ENCODE measurements at regions not wholly inside any gene's neighbourhood (a gene's known extent, or its start where the extent isn't known, plus 50 kb on each side); places are given as distances from the start of the nearest gene placed in this dataset.

DNA sequence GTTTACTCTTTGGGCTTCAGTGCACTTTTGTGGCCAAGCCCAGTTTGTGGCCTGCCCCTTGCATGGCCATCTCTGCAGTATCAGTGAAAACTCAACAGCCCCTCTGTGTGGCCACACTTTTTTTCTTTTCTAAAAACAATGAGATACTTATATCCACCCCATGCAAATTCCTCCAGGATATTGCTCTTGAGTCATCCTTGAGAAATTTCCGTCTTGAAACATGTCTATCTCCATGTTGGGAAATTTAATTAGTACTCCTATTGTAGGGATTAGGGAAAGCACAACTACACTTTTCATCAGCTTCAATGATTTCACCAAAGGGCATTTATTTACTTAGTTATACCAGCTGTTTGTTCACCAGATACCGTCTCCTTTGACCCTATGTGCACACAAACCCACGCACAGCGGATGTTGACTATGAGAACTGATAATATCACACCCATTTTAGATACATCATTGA lies 993.1 kb downstream of the TSN start:
- intact Hi-C loops (cut with micrococcal nuclease) (no loop called here), in situ Hi-C loops (cut with MboI) (no loop called here)
- 0% methylated on average over 4 of the region's 4 CpGs for WGBS (ENCODE audit: insufficient coverage, low coverage, missing lambda C conversion rate)
- no peaks in the 10 kb centered on the region for H3K79me2 ChIP-seq (ENCODE audit: control insufficient read depth, insufficient read depth, low read length)
- H3K4me1 ChIP-seq (replicated peaks in 1 of 2; ENCODE audit: control insufficient read depth in 2 of 2, insufficient read depth in 2 of 2, low read length in 2 of 2): no peaks in the 10 kb centered on the region
- H3K4me2 ChIP-seq (ENCODE audit: insufficient read depth, low read length): no peak overlapping the region
- no peaks in the 10 kb centered on the region for H3K36me3 ChIP-seq (ENCODE audit: control insufficient read depth, insufficient read depth, low read length)
- ATAC-seq: no peak
- no peaks in the 10 kb centered on the region for H3K9me3 ChIP-seq (replicated peaks; ENCODE audit: control insufficient read depth, insufficient read depth, low read depth, low read length)
- TF ChIP-seq HNRNPH1 (optimal IDR thresholded peaks at IDR 0.05; ENCODE audit: low read depth, low read length): no peak
- no peak for TF ChIP-seq TRIM28 (IDR thresholded peaks at IDR 0.05)
- TF ChIP-seq, protein P1, sequence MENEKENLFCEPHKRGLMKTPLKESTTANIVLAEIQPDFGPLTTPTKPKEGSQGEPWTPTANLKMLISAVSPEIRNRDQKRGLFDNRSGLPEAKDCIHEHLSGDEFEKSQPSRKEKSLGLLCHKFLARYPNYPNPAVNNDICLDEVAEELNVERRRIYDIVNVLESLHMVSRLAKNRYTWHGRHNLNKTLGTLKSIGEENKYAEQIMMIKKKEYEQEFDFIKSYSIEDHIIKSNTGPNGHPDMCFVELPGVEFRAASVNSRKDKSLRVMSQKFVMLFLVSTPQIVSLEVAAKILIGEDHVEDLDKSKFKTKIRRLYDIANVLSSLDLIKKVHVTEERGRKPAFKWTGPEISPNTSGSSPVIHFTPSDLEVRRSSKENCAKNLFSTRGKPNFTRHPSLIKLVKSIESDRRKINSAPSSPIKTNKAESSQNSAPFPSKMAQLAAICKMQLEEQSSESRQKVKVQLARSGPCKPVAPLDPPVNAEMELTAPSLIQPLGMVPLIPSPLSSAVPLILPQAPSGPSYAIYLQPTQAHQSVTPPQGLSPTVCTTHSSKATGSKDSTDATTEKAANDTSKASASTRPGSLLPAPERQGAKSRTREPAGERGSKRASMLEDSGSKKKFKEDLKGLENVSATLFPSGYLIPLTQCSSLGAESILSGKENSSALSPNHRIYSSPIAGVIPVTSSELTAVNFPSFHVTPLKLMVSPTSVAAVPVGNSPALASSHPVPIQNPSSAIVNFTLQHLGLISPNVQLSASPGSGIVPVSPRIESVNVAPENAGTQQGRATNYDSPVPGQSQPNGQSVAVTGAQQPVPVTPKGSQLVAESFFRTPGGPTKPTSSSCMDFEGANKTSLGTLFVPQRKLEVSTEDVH (IDR thresholded peaks at IDR 0.05; ENCODE audit: low read depth, partially characterized antibody): no peak
- TF ChIP-seq GTF2F1 (IDR thresholded peaks at IDR 0.05; ENCODE audit: low read depth, low read length): no peak
- TF ChIP-seq TBP (optimal IDR thresholded peaks at IDR 0.05; ENCODE audit: low read depth, low read length): no peak
- TF ChIP-seq HDAC8 (tag; IDR thresholded peaks at IDR 0.05): no peak
- no peak for TF ChIP-seq ZNF76 (CRISPR knock-in tag; IDR thresholded peaks at IDR 0.05; ENCODE audit: borderline replicate concordance)
- no peak for TF ChIP-seq FOXA1 (IDR thresholded peaks at IDR 0.05; ENCODE audit: borderline replicate concordance)
- TF ChIP-seq, protein P2, sequence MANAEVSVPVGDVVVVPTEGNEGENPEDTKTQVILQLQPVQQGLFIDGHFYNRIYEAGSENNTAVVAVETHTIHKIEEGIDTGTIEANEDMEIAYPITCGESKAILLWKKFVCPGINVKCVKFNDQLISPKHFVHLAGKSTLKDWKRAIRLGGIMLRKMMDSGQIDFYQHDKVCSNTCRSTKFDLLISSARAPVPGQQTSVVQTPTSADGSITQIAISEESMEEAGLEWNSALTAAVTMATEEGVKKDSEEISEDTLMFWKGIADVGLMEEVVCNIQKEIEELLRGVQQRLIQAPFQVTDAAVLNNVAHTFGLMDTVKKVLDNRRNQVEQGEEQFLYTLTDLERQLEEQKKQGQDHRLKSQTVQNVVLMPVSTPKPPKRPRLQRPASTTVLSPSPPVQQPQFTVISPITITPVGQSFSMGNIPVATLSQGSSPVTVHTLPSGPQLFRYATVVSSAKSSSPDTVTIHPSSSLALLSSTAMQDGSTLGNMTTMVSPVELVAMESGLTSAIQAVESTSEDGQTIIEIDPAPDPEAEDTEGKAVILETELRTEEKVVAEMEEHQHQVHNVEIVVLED (CRISPR knock-in tag; IDR thresholded peaks at IDR 0.05): no peak
- no peak for TF ChIP-seq ZNF197 (CRISPR knock-in tag; IDR thresholded peaks at IDR 0.05; ENCODE audit: low read depth)
- no peak for TF ChIP-seq YY1 (IDR thresholded peaks at IDR 0.05; ENCODE audit: borderline replicate concordance in 1 of 3, control insufficient read depth in 1 of 3, extremely low read depth in 1 of 3, insufficient read depth in 3 of 3, insufficient read length in 1 of 3, insufficient replicate concordance in 2 of 3, low read depth in 1 of 3, low read length in 2 of 3)
- no peak for TF ChIP-seq SOX6 (IDR thresholded peaks at IDR 0.05)
- DNase-seq (ENCODE audit: extremely low read depth in 1 of 4, low spot score in 3 of 4): no peak
- H3K27ac ChIP-seq (ENCODE audit: extremely low read depth, low read depth, low read length): no peak overlapping the region
- H4K20me1 ChIP-seq (replicated peaks; ENCODE audit: control insufficient read depth, insufficient read depth, low read length): no peaks in the 10 kb centered on the region
- BruUV-seq (replicated peaks): no TSS peak
- POLR2A ChIA-PET: no interaction called here
- no peak overlapping the region for H3K9ac ChIP-seq (ENCODE audit: insufficient read depth in 1 of 2, low read depth in 2 of 2, low read length in 2 of 2)
- no peaks in the 10 kb centered on the region for H3K27me3 ChIP-seq (ENCODE audit: control insufficient read depth in 2 of 2, insufficient read depth in 2 of 2, low read length in 2 of 2)
- no peak overlapping the region for H3K4me3 ChIP-seq
- no peaks in the 10 kb centered on the region for H3K9me1 ChIP-seq (ENCODE audit: control insufficient read depth, insufficient read depth, low read length)
- H2AFZ ChIP-seq (ENCODE audit: low read depth, low read length): no peak overlapping the region
- CTCF ChIA-PET (ENCODE audit: low intra/inter-chr PET ratio): no interaction called here
- no peak for FAIRE-seq
